ENCODE measurements at regions not wholly inside any gene's neighbourhood (a gene's known extent, or its start where the extent isn't known, plus 50 kb on each side); places are given as distances from the start of the nearest gene placed in this dataset.

DNA sequence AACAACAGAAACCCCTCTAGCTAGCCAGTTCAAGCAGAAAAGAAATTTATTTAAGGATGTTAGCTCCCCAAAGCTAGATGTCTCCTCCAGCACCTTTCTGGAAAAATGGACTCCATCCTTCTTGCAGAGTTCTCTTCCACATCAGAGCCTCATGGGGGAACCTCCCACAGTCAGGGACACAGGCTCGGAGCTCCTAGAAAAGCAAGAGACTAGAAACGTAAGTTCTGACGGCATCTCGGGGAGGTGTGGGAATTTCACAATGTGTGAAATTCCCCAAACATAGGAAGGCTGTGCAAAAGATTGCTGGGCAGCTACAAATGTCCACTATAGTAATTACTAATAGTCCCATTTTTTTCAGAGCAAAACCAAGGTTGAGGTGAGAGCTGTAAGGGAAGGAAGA lies 184.8 kb downstream of the EVX1 start:
- Histone ChIP-seq H3K27ac (ENCODE audit: low read depth, low read length) (no peak overlapping the region), H2AFZ (ENCODE audit: low read depth, low read length, poor library complexity, severe bottlenecking) (no peak overlapping the region), H3K9me2 (ENCODE audit: insufficient read depth) (no peaks in the 10 kb centered on the region), H3K9ac (ENCODE audit: low read length) (no peak overlapping the region), H4K20me1 (ENCODE audit: insufficient read depth) (no peaks in the 10 kb centered on the region), H3K9me3 (ENCODE audit: control insufficient read depth in 1 of 2, insufficient read depth in 1 of 2, low read depth in 1 of 2, low read length in 2 of 2) (no peaks in the 10 kb centered on the region), H3K79me2 (ENCODE audit: insufficient read depth, low read length) (no peaks in the 10 kb centered on the region), H3K4me1 (ENCODE audit: control insufficient read depth in 1 of 2, insufficient read depth in 2 of 2, low read length in 2 of 2) (peaks cover 5 to 9% of the 10 kb centered on the region in 2 experiments), H3K27me3 (ENCODE audit: insufficient read depth, low read length) (no peaks in the 10 kb centered on the region), H3K4me3 (replicated peaks in 1 of 2; ENCODE audit: low read depth in 1 of 2, low read length in 2 of 2) (no peak overlapping the region), H3K36me3 (ENCODE audit: control insufficient read depth in 1 of 2, insufficient read depth in 2 of 2, low read length in 2 of 2) (no peaks in the 10 kb centered on the region), H3K4me2 (ENCODE audit: low read length) (no peak overlapping the region)
- no peak for DNase-seq (ENCODE audit: low read depth, low spot score)
- ChIA-PET POLR2A (no interaction called here), CTCF (no interaction called here), RAD21 (ENCODE audit: low non-redundant PET in 1 of 2, low total read pairs in 2 of 2, uncharacterized antibody in 2 of 2, unreplicated experiment in 2 of 2) (no interaction called here)
- intact Hi-C loops (cut with micrococcal nuclease) = no loop called here
- no peak for TF ChIP-seq FOSL1 (IDR thresholded peaks at IDR 0.05; ENCODE audit: low read depth)
- no peak for TF ChIP-seq YY1 (IDR thresholded peaks at IDR 0.05; ENCODE audit: extremely low read depth, insufficient replicate concordance, low read depth, low read length)
- TF ChIP-seq TCF7L2 (IDR thresholded peaks at IDR 0.05; ENCODE audit: borderline replicate concordance, extremely low read depth, insufficient read depth, insufficient read length) = no peak
- TF ChIP-seq EZH2phosphoT487 (IDR thresholded peaks at IDR 0.05; ENCODE audit: borderline replicate concordance) = no peak
- no peak for TF ChIP-seq ZFX (IDR thresholded peaks at IDR 0.05)
- no peak for TF ChIP-seq CEBPB (IDR thresholded peaks at IDR 0.05; ENCODE audit: low read depth)
- TF ChIP-seq EGR1 (IDR thresholded peaks at IDR 0.05; ENCODE audit: low read depth) = no peak
- no peak for TF ChIP-seq SRF (IDR thresholded peaks at IDR 0.05; ENCODE audit: low read depth)
- TF ChIP-seq ELF1 (IDR thresholded peaks at IDR 0.05; ENCODE audit: borderline replicate concordance, low read depth) = no peak
- TF ChIP-seq, protein P1, sequence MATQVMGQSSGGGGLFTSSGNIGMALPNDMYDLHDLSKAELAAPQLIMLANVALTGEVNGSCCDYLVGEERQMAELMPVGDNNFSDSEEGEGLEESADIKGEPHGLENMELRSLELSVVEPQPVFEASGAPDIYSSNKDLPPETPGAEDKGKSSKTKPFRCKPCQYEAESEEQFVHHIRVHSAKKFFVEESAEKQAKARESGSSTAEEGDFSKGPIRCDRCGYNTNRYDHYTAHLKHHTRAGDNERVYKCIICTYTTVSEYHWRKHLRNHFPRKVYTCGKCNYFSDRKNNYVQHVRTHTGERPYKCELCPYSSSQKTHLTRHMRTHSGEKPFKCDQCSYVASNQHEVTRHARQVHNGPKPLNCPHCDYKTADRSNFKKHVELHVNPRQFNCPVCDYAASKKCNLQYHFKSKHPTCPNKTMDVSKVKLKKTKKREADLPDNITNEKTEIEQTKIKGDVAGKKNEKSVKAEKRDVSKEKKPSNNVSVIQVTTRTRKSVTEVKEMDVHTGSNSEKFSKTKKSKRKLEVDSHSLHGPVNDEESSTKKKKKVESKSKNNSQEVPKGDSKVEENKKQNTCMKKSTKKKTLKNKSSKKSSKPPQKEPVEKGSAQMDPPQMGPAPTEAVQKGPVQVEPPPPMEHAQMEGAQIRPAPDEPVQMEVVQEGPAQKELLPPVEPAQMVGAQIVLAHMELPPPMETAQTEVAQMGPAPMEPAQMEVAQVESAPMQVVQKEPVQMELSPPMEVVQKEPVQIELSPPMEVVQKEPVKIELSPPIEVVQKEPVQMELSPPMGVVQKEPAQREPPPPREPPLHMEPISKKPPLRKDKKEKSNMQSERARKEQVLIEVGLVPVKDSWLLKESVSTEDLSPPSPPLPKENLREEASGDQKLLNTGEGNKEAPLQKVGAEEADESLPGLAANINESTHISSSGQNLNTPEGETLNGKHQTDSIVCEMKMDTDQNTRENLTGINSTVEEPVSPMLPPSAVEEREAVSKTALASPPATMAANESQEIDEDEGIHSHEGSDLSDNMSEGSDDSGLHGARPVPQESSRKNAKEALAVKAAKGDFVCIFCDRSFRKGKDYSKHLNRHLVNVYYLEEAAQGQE (IDR thresholded peaks at IDR 0.05; ENCODE audit: low read depth) = no peak
- TF ChIP-seq POLR2A (IDR thresholded peaks at IDR 0.05; ENCODE audit: borderline replicate concordance, extremely low read depth, insufficient read depth, insufficient read length) = no peak
- no peak for TF ChIP-seq SP1 (IDR thresholded peaks at IDR 0.05; ENCODE audit: low read depth)
- TF ChIP-seq, protein P2, sequence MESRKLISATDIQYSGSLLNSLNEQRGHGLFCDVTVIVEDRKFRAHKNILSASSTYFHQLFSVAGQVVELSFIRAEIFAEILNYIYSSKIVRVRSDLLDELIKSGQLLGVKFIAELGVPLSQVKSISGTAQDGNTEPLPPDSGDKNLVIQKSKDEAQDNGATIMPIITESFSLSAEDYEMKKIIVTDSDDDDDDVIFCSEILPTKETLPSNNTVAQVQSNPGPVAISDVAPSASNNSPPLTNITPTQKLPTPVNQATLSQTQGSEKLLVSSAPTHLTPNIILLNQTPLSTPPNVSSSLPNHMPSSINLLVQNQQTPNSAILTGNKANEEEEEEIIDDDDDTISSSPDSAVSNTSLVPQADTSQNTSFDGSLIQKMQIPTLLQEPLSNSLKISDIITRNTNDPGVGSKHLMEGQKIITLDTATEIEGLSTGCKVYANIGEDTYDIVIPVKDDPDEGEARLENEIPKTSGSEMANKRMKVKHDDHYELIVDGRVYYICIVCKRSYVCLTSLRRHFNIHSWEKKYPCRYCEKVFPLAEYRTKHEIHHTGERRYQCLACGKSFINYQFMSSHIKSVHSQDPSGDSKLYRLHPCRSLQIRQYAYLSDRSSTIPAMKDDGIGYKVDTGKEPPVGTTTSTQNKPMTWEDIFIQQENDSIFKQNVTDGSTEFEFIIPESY (IDR thresholded peaks at IDR 0.05; ENCODE audit: extremely low read depth, insufficient replicate concordance, low read length) = no peak
- no TSS peak for BruUV-seq (replicated peaks)
- ATAC-seq = no peak
